Common myeloid progenitor, CD34-positive (primary cell): ENCODE measurements at regions not wholly inside any gene's neighbourhood (a gene's known extent, or its start where the extent isn't known, plus 50 kb on each side); places are given as distances from the start of the nearest gene placed in this dataset.

Experiments used
- CTCF ChIA-PET: fragments of 350-600 bp; sonication (Branson Sonifier 250); formaldehyde crosslinking; loops from one replicate; lab custom pipeline; 2021; ENCODE audit warnings: antibody characterized with exemption; lab: Charles Lee
- POLR2A ChIA-PET: fragments of 350-600 bp; sonication (Branson Sonifier 250); formaldehyde crosslinking; loops from one replicate; lab custom pipeline; 2021; ENCODE audit warnings: antibody characterized with exemption; lab: Charles Lee
- DNase-seq, 3 donors: peaks; one replicate each; pipeline versions ENCODE4 v3.0.0 to v3.0.0-alpha.2; 2013
- H3K27ac ChIP-seq, 2 experiments: 1 replicate in 1 of 2; 2 replicates in 1 of 2; pipeline ENCODE4 v1.7.0; 2013; ENCODE audit warnings: inconsistent platforms in 2 of 2, low read length in 2 of 2, mild to moderate bottlenecking in 2 of 2, low read depth in 1 of 2, moderate library complexity in 1 of 2; ENCODE audit not compliant: severe bottlenecking in 2 of 2, insufficient read depth in 1 of 2, poor library complexity in 1 of 2
- H3K27me3 ChIP-seq, 5 experiments: replicated peaks in 2 of 5; 1 replicate in 3 of 5; 2 replicates in 2 of 5; pipeline versions ENCODE4 v1.6.1 to v1.7.0; 2013; ENCODE audit warnings: low read length in 4 of 5, mild to moderate bottlenecking in 2 of 5, moderate library complexity in 2 of 5, inconsistent platforms in 1 of 5; ENCODE audit not compliant: insufficient read depth in 5 of 5, control insufficient read depth in 4 of 5
- H3K36me3 ChIP-seq, 4 experiments: 1 replicate in 2 of 4; 2 replicates in 2 of 4; pipeline versions ENCODE4 v1.6.1 to v1.7.0; 2013; ENCODE audit warnings: low read length in 3 of 4, control low read depth in 1 of 4, mild to moderate bottlenecking in 1 of 4; ENCODE audit not compliant: control insufficient read depth in 4 of 4, insufficient read depth in 4 of 4
- H3K4me1 ChIP-seq, 4 experiments: 1 replicate in 3 of 4; 2 replicates in 1 of 4; pipeline versions ENCODE4 v1.6.1 to v1.7.1; 2013; ENCODE audit warnings: low read length in 3 of 4, mild to moderate bottlenecking in 3 of 4, control low read depth in 1 of 4, inconsistent platforms in 1 of 4, moderate library complexity in 1 of 4; ENCODE audit not compliant: control insufficient read depth in 4 of 4, insufficient read depth in 4 of 4; ENCODE audit errors: control extremely low read depth in 1 of 4
- H3K4me3 ChIP-seq, 7 experiments: 1 replicate in 4 of 7; 2 replicates in 3 of 7; pipeline versions ENCODE4 v1.5.1 to v1.7.0; 2013; ENCODE audit warnings: mild to moderate bottlenecking in 7 of 7, low read length in 6 of 7, moderate library complexity in 6 of 7, inconsistent platforms in 2 of 7, low read depth in 2 of 7, control low read depth in 1 of 7; ENCODE audit not compliant: insufficient read depth in 4 of 7, control insufficient read depth in 1 of 7; ENCODE audit errors: extremely low read depth in 1 of 7
- H3K9me3 ChIP-seq, 5 experiments: 1 replicate in 4 of 5; 2 replicates in 1 of 5; pipeline versions ENCODE4 v1.6.1 to v1.7.1; 2013; ENCODE audit warnings: low read length in 4 of 5, mild to moderate bottlenecking in 2 of 5, inconsistent platforms in 1 of 5, low read depth in 1 of 5, moderate library complexity in 1 of 5; ENCODE audit not compliant: control insufficient read depth in 4 of 5, insufficient read depth in 2 of 5; ENCODE audit errors: control extremely low read depth in 1 of 5
- WGBS: methylation state at CpG from one replicate; pipeline ENCODE4 v1.1.5; 2013; ENCODE audit not compliant: insufficient coverage; 5-methylcytosine and 5-hydroxymethylcytosine counted together

- POLR2A ChIA-PET, result no interaction called here
- WGBS, result no CpG with 5 or more reads among the region's 2 CpGs
Observed at GRCh38 chr1:194533641-194534040, 1347.2 kb upstream of the B3GALT2 start.

GRCh38 chr1:194517567-194517966 lies 1331.2 kb upstream of the B3GALT2 start:
- ChIA-PET POLR2A (no interaction called here), CTCF (no interaction called here)
- 80% methylated on average over 3 of the region's 3 CpGs for WGBS
- Histone ChIP-seq H3K36me3 (no peaks in the 10 kb centered on the region), H3K4me1 (no peaks in the 10 kb centered on the region), H3K27ac (no peak overlapping the region), H3K9me3 (no peaks in the 10 kb centered on the region), H3K4me3 (no peak overlapping the region), H3K27me3 (no peaks in the 10 kb centered on the region)
- no peak for DNase-seq

More at GRCh38 chr1:194533641-194534040, 1347.2 kb upstream of the B3GALT2 start:
- H3K27ac ChIP-seq, result no peak overlapping the region
- H3K36me3 ChIP-seq, result no peaks in the 10 kb centered on the region
- H3K4me3 ChIP-seq, result no peak overlapping the region
- no peaks in the 10 kb centered on the region for H3K27me3 ChIP-seq
- CTCF ChIA-PET, result no interaction called here
- H3K9me3 ChIP-seq, result no peaks in the 10 kb centered on the region
- DNase-seq, result no peak
- peaks cover 0 to 9% (median 4%) of the 10 kb centered on the region in 4 experiments for H3K4me1 ChIP-seq

GRCh38 chr1:194515916-194516315 lies 1329.5 kb upstream of the B3GALT2 start:
- CTCF ChIA-PET, result no interaction called here
- no peak overlapping the region for H3K27ac ChIP-seq
- H3K27me3 ChIP-seq, result no peaks in the 10 kb centered on the region
- peaks cover 0 to 4% (median 0%) of the 10 kb centered on the region in 5 experiments for H3K9me3 ChIP-seq
- POLR2A ChIA-PET, result no interaction called here
- H3K4me1 ChIP-seq, result no peaks in the 10 kb centered on the region
- WGBS, result 100% methylated on average over 1 of the region's 4 CpGs
- no peaks in the 10 kb centered on the region for H3K36me3 ChIP-seq
- H3K4me3 ChIP-seq, result no peak overlapping the region
- no peak for DNase-seq

GRCh38 chr1:194512957-194513356 lies 1326.5 kb upstream of the B3GALT2 start:
- Histone ChIP-seq H3K27ac (no peak overlapping the region), H3K4me1 (no peaks in the 10 kb centered on the region), H3K36me3 (no peaks in the 10 kb centered on the region), H3K27me3 (no peaks in the 10 kb centered on the region), H3K4me3 (no peak overlapping the region), H3K9me3 (peaks cover 1 to 11% (median 5%) of the 10 kb centered on the region in 5 experiments)
- ChIA-PET POLR2A (no interaction called here), CTCF (no interaction called here)
- DNase-seq, result no peak
- WGBS, result 100% methylated on average over 3 of the region's 3 CpGs

GRCh38 chr1:194512345-194512744 lies 1325.9 kb upstream of the B3GALT2 start:
- no peak for DNase-seq
- Histone ChIP-seq H3K27ac (no peak overlapping the region), H3K4me1 (no peaks in the 10 kb centered on the region), H3K27me3 (no peaks in the 10 kb centered on the region), H3K36me3 (no peaks in the 10 kb centered on the region), H3K4me3 (no peak overlapping the region), H3K9me3 (peaks cover 1 to 11% (median 5%) of the 10 kb centered on the region in 5 experiments)
- no CpG with 5 or more reads among the region's 2 CpGs for WGBS
- CTCF ChIA-PET, result no interaction called here
- POLR2A ChIA-PET, result no interaction called here

GRCh38 chr1:194503209-194503608 lies 1316.8 kb upstream of the B3GALT2 start:
- H3K27me3 ChIP-seq, result no peaks in the 10 kb centered on the region
- ChIA-PET POLR2A (no interaction called here), CTCF (no interaction called here)
- no peak overlapping the region for H3K4me3 ChIP-seq
- no peak overlapping the region for H3K27ac ChIP-seq
- H3K4me1 ChIP-seq, result no peaks in the 10 kb centered on the region
- no peaks in the 10 kb centered on the region for H3K9me3 ChIP-seq
- 100% methylated on average over 1 of the region's 2 CpGs for WGBS
- H3K36me3 ChIP-seq, result no peaks in the 10 kb centered on the region
- DNase-seq, result no peak

GRCh38 chr1:194495434-194495833 lies 1309.0 kb upstream of the B3GALT2 start:
- no peak for DNase-seq

More at GRCh38 chr1:194495434-194495833, 1309.0 kb upstream of the B3GALT2 start:
- POLR2A ChIA-PET, result no interaction called here
- CTCF ChIA-PET, result no interaction called here
- Histone ChIP-seq H3K9me3 (peaks cover 0 to 3% (median 0%) of the 10 kb centered on the region in 5 experiments), H3K27ac (no peak overlapping the region), H3K4me3 (no peak overlapping the region), H3K27me3 (no peaks in the 10 kb centered on the region), H3K4me1 (no peaks in the 10 kb centered on the region), H3K36me3 (no peaks in the 10 kb centered on the region)
- 100% methylated on average over 1 of the region's 1 CpG for WGBS
